AG04450 (cell line): ENCODE measurements at regions not wholly inside any gene's neighbourhood (a gene's known extent, or its start where the extent isn't known, plus 50 kb on each side); places are given as distances from the start of the nearest gene placed in this dataset.
"Not testable (repeated sequence)": the region's sequence is repeated elsewhere in the genome, so short reads cannot be mapped to it uniquely, and the experiment has no call there.

Experiments used
- CTCF ChIA-PET: fragments of 300-600, 350-600 bp; formaldehyde crosslinking; extraction: SDS; loops from one replicate; lab custom pipeline; 2022; ENCODE audit warnings: antibody characterized with exemption, inconsistent platforms; lab: Charles Lee
- POLR2A ChIA-PET: fragments of 350-600 bp; formaldehyde crosslinking; extraction: SDS; loops from one replicate; lab custom pipeline; 2021; ENCODE audit warnings: antibody characterized with exemption, inconsistent platforms; lab: Yijun Ruan, JAX
- DNase-seq: peaks from one replicate; pipeline ENCODE4 v3.0.0-alpha.2; 2011; ENCODE audit warnings: low read depth, low spot score
- H3K27ac ChIP-seq: one replicate; pipeline ENCODE4 v1.5.1; 2012; ENCODE audit warnings: low read depth, low read length, control low read depth
- H3K27me3 ChIP-seq: one replicate; pipeline ENCODE4 v1.6.0; 2012; ENCODE audit warnings: low read length; ENCODE audit not compliant: control insufficient read depth, insufficient read depth
- H3K4me3 ChIP-seq: 2 replicates; pipeline ENCODE4 v1.5.1; 2011; ENCODE audit warnings: mild to moderate bottlenecking, low read depth, low read length, control low read depth
- H3K9me3 ChIP-seq: 2 replicates; pipeline ENCODE4 v1.5.1; 2012; ENCODE audit warnings: low read length; ENCODE audit not compliant: control insufficient read depth, insufficient read depth
- TF ChIP-seq, protein P1 (sequence below): IDR thresholded peaks from 2 replicates; pipeline ENCODE4 v1.5.1; 2011; ENCODE audit warnings: low read depth, low read length, control low read depth, inconsistent platforms

DNA sequence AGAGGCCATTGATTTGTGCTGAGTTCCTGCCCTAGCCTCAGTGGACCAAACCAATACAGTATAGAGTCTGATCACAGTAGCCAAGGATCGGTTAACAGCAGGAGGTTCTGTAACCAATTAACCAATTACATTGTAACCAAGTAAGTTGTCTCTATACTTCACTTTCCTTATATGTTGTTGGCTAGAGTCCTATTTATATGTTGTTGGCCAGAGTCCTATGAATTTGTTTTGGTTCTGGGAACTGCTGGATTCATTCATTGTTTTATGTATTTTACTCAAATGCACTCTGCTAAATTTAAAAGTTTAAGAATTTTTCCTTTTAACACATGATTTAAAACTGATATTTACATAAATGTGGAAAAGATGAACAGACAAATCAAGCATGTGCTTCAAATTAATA, 597.4 kb upstream of the HS3ST5 start:
- no peak for DNase-seq
- Histone ChIP-seq H3K4me3 (no peak overlapping the region), H3K27ac (no peak overlapping the region), H3K9me3 (no peaks in the 10 kb centered on the region; the same call in 1 of the 2 replicates), H3K27me3 (no peaks in the 10 kb centered on the region)
- TF ChIP-seq, protein P1, sequence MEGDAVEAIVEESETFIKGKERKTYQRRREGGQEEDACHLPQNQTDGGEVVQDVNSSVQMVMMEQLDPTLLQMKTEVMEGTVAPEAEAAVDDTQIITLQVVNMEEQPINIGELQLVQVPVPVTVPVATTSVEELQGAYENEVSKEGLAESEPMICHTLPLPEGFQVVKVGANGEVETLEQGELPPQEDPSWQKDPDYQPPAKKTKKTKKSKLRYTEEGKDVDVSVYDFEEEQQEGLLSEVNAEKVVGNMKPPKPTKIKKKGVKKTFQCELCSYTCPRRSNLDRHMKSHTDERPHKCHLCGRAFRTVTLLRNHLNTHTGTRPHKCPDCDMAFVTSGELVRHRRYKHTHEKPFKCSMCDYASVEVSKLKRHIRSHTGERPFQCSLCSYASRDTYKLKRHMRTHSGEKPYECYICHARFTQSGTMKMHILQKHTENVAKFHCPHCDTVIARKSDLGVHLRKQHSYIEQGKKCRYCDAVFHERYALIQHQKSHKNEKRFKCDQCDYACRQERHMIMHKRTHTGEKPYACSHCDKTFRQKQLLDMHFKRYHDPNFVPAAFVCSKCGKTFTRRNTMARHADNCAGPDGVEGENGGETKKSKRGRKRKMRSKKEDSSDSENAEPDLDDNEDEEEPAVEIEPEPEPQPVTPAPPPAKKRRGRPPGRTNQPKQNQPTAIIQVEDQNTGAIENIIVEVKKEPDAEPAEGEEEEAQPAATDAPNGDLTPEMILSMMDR: no peak
- POLR2A ChIA-PET: no interaction called here
- CTCF ChIA-PET: no interaction called here

GRCh38 chr6:114939630-114940029, 596.8 kb upstream of the HS3ST5 start:
- CTCF ChIA-PET: no interaction called here
- Histone ChIP-seq H3K27ac (no peak overlapping the region), H3K4me3 (no peak overlapping the region), H3K27me3 (no peaks in the 10 kb centered on the region), H3K9me3 (no peaks in the 10 kb centered on the region; the same call in 1 of the 2 replicates)
- POLR2A ChIA-PET: no interaction called here
- DNase-seq: no peak
- TF ChIP-seq, protein P1: no peak

- TF ChIP-seq, protein P1: no peak
- no peaks in the 10 kb centered on the region for H3K27me3 ChIP-seq
- H3K9me3 ChIP-seq: peaks cover 12% of the 10 kb centered on the region
- POLR2A ChIA-PET: no interaction called here
- CTCF ChIA-PET: no interaction called here
- DNase-seq: no peak
- H3K27ac ChIP-seq: no peak overlapping the region
- no peak overlapping the region for H3K4me3 ChIP-seq
Measured at GRCh38 chr6:114936080-114936479, 593.3 kb upstream of the HS3ST5 start.

DNA sequence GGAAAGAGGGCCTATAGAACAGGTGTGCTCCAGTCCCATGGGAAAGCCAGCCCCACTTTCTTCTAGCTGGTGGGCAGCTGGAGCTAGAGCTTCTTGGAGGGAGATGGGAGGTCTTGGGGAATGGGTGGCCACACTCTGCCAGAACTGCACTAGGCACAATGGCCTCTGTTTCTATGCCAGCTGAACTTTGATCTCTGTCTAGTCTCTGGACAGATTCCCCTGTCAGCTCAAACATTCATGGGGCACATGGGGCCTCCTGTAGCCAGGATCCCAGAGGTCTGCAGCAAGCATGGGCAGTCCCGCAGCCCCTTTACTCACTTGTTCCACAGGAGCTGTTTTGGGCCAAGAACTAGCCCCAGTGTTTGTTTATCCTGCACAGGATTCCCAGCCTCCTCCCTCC, 591.3 kb upstream of the HS3ST5 start:
- DNase-seq: no peak
- TF ChIP-seq, protein P1: no peak
- Histone ChIP-seq H3K27me3 (no peaks in the 10 kb centered on the region), H3K9me3 (peaks cover 12% of the 10 kb centered on the region), H3K27ac (no peak overlapping the region), H3K4me3 (no peak overlapping the region)
- ChIA-PET CTCF (no interaction called here), POLR2A (no interaction called here)

GRCh38 chr6:114928731-114929130, 585.9 kb upstream of the HS3ST5 start:
- H3K4me3 ChIP-seq, H3K9me3 ChIP-seq, DNase-seq, CTCF ChIA-PET, H3K27me3 ChIP-seq, H3K27ac ChIP-seq, POLR2A ChIA-PET: not testable (repeated sequence)

DNA sequence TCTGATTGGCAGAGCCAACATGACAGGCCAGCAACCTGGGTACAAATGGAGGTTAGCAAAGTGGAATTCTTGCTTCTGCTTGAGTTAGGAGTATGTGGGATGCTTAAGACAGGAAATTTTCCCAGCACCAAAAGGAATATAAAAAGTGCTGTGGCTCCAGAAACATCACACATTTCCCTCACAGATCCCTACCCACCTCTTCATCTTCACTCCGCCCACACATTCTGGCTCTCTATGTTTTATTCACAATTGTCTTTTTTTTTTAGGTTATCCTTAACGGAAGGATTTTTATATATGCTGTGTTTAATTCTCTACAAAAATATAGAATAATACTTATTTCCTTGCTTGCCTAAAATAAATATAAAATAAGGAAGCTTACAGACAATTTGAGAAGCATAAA, 563.3 kb upstream of the HS3ST5 start:
- Histone ChIP-seq H3K4me3 (no peak overlapping the region), H3K27ac (no peak overlapping the region), H3K9me3 (no peaks in the 10 kb centered on the region), H3K27me3 (no peaks in the 10 kb centered on the region)
- ChIA-PET POLR2A (no interaction called here), CTCF (no interaction called here)
- DNase-seq: no peak
- TF ChIP-seq, protein P1: no peak
